Thymus (tissue), 11 donors: ENCODE measurements at regions not wholly inside any gene's neighbourhood (a gene's known extent, or its start where the extent isn't known, plus 50 kb on each side); places are given as distances from the start of the nearest gene placed in this dataset.

Experiments used
- DNase-seq, 9 donors: peaks; one replicate each; pipeline ENCODE4 v3.0.0-alpha.2; 2013; ENCODE audit warnings: low spot score in 9 of 9, low read depth in 6 of 9, missing footprints in 1 of 9
- H3K27ac ChIP-seq, 2 donors: one replicate each; pipeline ENCODE4 v1.5.1; 2013; ENCODE audit warnings: control low read depth in 1 of 2, low read depth in 1 of 2, low read length in 1 of 2, mild to moderate bottlenecking in 1 of 2, moderate library complexity in 1 of 2
- H3K27me3 ChIP-seq, 2 donors: one replicate each; pipeline ENCODE4 v1.5.1; 2013; ENCODE audit warnings: low read length in 1 of 2; ENCODE audit not compliant: control insufficient read depth in 2 of 2, insufficient read depth in 1 of 2
- H3K36me3 ChIP-seq, 2 donors: one replicate each; pipeline ENCODE4 v1.5.1; 2013; ENCODE audit warnings: low read length in 1 of 2, mild to moderate bottlenecking in 1 of 2, moderate library complexity in 1 of 2; ENCODE audit not compliant: control insufficient read depth in 2 of 2, insufficient read depth in 2 of 2
- H3K4me1 ChIP-seq, 2 donors: one replicate each; pipeline ENCODE4 v1.5.1; 2013; ENCODE audit warnings: low read length in 2 of 2; ENCODE audit not compliant: control insufficient read depth in 2 of 2, insufficient read depth in 2 of 2
- H3K4me3 ChIP-seq, 2 donors: one replicate each; pipeline ENCODE4 v1.5.1; 2013; ENCODE audit warnings: low read length in 2 of 2, control low read depth in 1 of 2, mild to moderate bottlenecking in 1 of 2
- H3K9me3 ChIP-seq, 2 donors: one replicate each; pipeline ENCODE4 v1.5.1; 2013; ENCODE audit warnings: low read length in 1 of 2, mild to moderate bottlenecking in 1 of 2; ENCODE audit not compliant: control insufficient read depth in 2 of 2, insufficient read depth in 1 of 2
- whole genome bisulfite sequencing: extraction: QIAGEN DNeasy Blood & Tissue Kit; methylation state at CpG from one replicate; pipeline ENCODE4 v1.1.7; 2013; 5-methylcytosine and 5-hydroxymethylcytosine counted together
- donor health status: healthy.

DNA sequence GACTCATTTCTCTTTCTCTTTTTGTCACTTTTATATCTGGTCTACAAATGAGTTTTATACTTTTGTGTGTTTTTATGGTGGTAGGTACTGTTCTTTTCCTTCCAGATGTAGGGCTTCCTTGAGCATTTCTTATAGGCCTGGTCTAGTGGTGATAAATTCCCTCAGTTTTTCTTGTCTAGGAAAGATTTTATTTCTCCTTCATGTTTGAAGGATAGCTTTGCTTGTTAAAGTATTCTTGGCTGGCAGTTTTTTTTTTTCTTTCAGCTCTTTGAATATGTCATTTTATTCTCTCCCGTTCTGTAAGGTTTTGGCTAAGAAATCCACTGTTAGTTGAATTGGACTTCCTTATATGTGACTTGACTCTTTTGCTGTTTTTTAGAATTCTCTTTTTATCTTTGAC lies 292.7 kb downstream of the RPS24 start:
- Histone ChIP-seq H3K27ac (no peak overlapping the region), H3K4me1 (no peaks in the 10 kb centered on the region), H3K27me3 (no peaks in the 10 kb centered on the region), H3K9me3 (peaks cover 0 to 6% of the 10 kb centered on the region in 2 donors), H3K4me3 (no peak overlapping the region), H3K36me3 (no peaks in the 10 kb centered on the region)
- WGBS, result 95% methylated on average over 1 of the region's 1 CpG
- no peak for DNase-seq

DNA sequence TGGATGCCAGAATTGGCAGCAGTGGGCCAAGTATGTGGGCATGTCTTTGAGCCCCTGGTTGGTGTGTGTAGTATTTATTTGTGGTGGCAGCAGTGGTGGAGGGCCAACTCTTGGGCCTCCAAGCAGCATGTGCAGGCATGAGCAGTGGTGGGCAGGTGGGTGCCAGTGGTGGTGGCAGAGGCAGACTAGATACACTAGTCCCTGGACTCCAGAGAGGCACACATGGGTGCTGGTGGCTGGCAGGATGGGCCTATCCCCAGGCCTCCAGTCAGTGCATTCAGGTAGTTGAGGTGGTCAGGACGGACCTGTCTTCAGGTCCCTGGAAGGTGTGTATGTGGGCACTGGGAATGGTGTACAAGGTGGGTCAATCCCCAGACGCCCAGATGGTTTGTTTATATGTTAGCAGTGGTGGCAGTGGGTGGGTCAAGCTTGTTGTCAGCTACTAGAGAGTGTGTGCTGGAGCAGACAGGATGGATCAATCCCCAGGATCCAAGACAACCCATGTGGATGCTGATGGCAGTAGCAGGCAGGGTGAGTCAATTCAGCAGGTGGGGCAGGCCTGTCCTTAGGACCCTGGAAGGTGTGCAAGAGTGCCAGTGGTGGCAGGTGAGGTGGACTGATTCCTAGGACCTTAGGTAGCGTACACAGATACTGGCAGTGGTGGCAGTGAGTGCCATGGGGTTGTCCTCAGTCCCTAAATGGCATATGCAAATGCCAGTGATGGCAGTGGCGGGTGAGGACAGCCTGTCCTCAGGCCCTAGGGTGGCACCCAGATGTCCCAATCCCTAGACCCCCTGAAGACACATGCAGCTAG lies 294.3 kb downstream of the RPS24 start:
- Histone ChIP-seq H3K27ac (no peak overlapping the region), H3K9me3 (peaks cover 0 to 6% of the 10 kb centered on the region in 2 donors), H3K27me3 (no peaks in the 10 kb centered on the region), H3K36me3 (no peaks in the 10 kb centered on the region), H3K4me3 (no peak overlapping the region), H3K4me1 (no peaks in the 10 kb centered on the region)
- WGBS, result 95% methylated on average over 4 of the region's 4 CpGs
- DNase-seq, result no peak

DNA sequence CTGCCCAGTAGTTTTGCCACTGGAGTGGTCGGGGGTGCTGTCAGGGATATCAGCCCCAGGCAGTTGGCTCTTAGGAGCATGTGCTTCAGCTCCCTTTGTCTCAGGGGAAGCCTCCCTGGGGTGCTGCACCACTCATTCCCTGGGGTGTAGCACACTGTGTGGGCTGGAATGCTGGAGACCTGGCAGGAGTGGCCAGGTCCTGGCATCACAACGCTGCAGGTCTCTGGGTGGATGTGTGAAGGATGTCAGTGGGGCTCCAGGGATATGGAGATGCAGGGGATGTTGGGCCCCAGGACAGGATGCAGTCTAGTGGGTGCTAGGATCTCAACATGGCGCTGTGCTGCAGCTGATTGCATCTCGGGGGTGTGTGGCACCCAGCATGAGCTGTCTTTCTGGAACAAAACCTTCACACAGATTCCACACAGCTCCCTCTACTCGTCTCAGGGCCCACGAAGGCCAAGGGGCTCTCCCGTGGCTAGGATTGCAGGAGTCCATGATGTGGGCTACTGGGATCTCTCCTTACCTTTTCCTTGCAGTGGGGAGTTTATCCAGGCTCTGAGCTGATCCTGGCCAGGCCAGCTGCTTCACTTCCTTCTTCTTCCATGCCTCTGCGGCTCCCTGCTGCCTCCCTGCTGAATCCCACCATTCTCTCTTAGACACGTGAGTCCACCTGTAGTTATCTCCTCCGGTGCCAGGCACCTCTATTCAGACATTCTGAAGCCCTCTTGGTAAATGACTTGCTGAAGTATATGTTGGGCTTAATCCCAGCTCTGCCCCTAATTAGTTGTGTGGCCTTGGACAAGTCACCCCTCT lies 295.1 kb downstream of the RPS24 start:
- DNase-seq, result no peak
- WGBS, result 96% methylated on average over 10 of the region's 10 CpGs
- Histone ChIP-seq H3K4me3 (no peak overlapping the region), H3K9me3 (peaks cover 0 to 6% of the 10 kb centered on the region in 2 donors), H3K36me3 (no peaks in the 10 kb centered on the region), H3K27ac (no peak overlapping the region), H3K4me1 (no peaks in the 10 kb centered on the region), H3K27me3 (no peaks in the 10 kb centered on the region)

DNA sequence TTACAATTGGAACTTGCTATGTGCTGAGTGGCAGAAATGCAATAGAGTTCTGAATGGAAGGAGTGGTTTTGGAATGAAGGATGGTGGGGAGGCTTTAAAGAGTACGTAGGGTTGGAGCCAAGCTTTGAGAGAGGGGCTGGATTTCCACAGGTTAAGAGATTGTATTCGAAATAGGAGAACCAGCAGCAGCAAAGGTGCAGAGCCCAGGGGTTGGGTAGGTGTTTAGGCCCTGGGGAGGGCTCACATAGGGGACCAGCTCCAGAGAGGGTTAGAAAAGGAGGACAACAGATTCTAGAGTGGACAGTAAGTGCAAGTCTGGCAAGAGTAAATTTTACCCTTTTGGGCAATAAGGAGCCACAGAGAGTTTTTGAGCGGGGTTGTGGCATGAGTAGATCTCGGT lies 297.2 kb downstream of the RPS24 start:
- peaks cover 0 to 6% of the 10 kb centered on the region in 2 donors for H3K9me3 ChIP-seq
- no peaks in the 10 kb centered on the region for H3K4me1 ChIP-seq
- H3K27me3 ChIP-seq, result no peaks in the 10 kb centered on the region
- WGBS, result 94% methylated on average over 4 of the region's 4 CpGs
- no peak for DNase-seq
- no peak overlapping the region for H3K27ac ChIP-seq
- no peak overlapping the region for H3K4me3 ChIP-seq
- no peaks in the 10 kb centered on the region for H3K36me3 ChIP-seq

DNA sequence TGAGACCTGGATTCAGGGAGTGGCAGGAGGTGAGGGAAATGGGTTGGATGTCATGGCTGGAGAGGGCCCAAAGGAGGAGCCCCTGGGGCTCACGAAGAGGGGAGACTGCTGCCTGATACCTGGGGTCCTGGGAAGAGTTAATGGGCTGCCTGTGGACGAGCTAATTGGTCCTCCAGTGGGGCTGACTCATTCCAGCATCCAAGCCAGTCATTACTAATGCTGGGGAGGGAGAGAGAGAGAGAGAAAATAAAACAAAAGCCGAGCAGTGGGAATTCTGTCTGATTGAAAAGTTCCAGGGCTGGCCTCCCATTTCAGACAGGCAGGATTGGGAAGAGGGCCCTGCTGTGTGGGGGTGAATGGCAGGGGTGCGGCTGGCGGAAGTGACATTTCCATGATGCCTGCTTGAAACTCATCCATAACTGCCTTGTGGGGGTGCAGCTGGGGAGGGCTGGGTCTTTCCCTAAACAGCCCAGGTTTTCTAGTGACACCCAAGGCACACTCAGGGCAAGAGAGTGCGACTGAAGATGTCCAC lies 297.8 kb downstream of the RPS24 start:
- no peaks in the 10 kb centered on the region for H3K27me3 ChIP-seq
- H3K36me3 ChIP-seq, result no peaks in the 10 kb centered on the region
- 90% methylated on average over 6 of the region's 6 CpGs for WGBS
- no peak for DNase-seq
- H3K4me1 ChIP-seq, result no peaks in the 10 kb centered on the region
- H3K9me3 ChIP-seq, result peaks cover 0 to 6% of the 10 kb centered on the region in 2 donors
- no peak overlapping the region for H3K27ac ChIP-seq
- H3K4me3 ChIP-seq, result no peak overlapping the region

DNA sequence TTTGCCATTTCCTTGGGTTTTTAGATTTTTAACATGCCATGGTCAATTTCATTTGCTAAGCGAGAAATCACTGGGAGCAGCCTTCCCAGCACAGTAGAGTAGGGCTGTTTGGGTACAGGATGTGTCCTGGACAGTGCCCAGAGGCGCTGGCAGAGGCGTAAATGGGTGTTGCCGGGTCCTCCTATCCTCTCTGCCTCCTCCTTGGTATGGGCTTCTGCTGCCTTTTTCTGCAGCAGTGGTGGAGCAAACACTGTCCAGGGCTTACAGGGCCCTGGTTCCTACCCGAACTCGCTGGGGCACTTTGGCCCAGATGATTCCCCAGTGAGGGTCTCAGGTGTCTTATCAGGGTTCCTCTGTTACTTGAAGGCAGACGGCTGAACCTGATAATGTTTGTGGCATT lies 298.3 kb downstream of the RPS24 start:
- no peaks in the 10 kb centered on the region for H3K4me1 ChIP-seq
- no peaks in the 10 kb centered on the region for H3K27me3 ChIP-seq
- H3K27ac ChIP-seq, result no peak overlapping the region
- no peak for DNase-seq
- WGBS, result 94% methylated on average over 7 of the region's 7 CpGs
- no peaks in the 10 kb centered on the region for H3K36me3 ChIP-seq
- no peak overlapping the region for H3K4me3 ChIP-seq
- H3K9me3 ChIP-seq, result peaks cover 0 to 6% of the 10 kb centered on the region in 2 donors

DNA sequence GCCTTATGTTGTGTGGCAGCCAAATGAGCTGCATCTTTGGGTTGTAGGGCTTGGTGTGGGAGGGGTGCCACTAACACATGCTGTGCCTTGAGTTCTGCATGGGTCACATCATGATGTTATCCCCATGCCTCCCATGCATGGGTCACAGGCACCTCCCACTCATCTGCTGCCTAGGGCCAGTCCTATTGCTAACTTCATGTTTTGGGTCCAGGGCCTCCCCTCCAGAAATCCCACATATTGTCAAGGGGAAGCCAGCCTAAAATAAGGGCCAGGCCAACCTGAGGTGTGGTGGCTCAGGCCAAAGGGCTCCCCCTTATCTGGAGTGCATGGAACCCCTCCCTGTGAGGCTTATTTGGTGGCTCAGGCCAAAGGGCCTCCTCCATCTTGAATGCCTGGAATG lies 299.0 kb downstream of the RPS24 start:
- no peaks in the 10 kb centered on the region for H3K36me3 ChIP-seq
- H3K27me3 ChIP-seq, result no peaks in the 10 kb centered on the region
- DNase-seq, result no peak
- H3K27ac ChIP-seq, result no peak overlapping the region
- peaks cover 0 to 2% of the 10 kb centered on the region in 2 donors for H3K9me3 ChIP-seq
- H3K4me3 ChIP-seq, result no peak overlapping the region
- no peaks in the 10 kb centered on the region for H3K4me1 ChIP-seq

DNA sequence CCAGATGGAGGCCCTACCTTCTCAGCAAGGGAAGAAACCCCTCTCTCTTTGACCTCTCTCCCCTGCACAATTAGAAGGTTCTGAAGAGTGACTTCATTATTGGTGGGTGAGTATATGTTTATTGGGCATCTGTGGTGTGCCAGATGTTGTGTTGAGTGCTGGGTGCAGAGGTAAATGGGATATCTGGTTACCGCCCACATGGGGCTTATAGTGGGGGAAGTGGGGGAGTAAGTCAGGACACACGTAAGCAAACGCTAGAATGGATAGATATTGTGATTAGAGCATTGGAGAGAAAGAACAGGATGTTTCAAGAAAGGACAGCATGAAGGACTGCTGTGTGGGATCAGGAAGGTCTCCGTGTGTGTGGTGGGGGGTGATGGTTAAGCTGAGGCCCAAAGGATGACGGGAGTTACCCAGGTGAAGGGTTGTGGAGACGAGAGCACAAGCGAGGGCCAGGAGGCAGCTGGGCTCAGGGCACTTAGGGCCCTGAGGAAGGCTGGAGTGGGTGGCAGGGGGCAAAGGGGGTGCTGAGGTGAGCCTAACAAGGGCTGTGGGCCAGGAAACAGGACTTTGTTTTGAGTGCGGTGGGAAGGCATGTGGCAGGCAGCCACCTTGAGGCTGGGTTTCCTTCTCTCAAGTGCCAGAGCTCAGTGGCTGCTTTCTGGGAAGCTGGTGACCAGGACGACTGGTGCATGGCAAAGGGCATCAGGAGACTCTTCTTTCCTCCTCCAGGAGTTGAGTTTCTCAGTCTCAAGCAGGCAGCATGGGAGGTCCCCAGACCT lies 299.9 kb downstream of the RPS24 start:
- no peak overlapping the region for H3K4me3 ChIP-seq
- H3K36me3 ChIP-seq, result no peaks in the 10 kb centered on the region
- H3K9me3 ChIP-seq, result no peaks in the 10 kb centered on the region
- no peak for DNase-seq
- 96% methylated on average over 9 of the region's 9 CpGs for WGBS
- no peak overlapping the region for H3K27ac ChIP-seq
- H3K4me1 ChIP-seq, result no peaks in the 10 kb centered on the region
- no peaks in the 10 kb centered on the region for H3K27me3 ChIP-seq

DNA sequence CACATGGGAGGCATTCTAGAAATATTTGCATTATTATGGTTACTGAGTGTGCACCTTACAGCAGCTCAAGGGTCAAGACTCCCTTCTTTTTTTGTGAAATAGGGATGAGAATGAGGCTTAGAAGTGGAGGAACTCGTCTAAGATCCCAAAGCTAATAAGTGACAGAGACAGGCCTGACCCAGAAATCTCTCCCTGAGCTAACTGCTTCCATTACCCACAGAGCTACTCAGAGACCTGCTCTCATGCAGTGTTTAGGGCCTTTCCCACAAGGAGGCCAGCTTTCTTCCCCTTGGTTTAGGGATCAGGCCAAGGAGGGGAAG lies 301.7 kb downstream of the RPS24 start:
- Histone ChIP-seq H3K9me3 (no peaks in the 10 kb centered on the region), H3K27me3 (no peaks in the 10 kb centered on the region), H3K27ac (no peak overlapping the region), H3K4me3 (no peak overlapping the region), H3K4me1 (no peaks in the 10 kb centered on the region), H3K36me3 (no peaks in the 10 kb centered on the region)
- DNase-seq, result no peak
- WGBS, result 93% methylated on average over 1 of the region's 1 CpG
